GM12873 (cell line): ENCODE measurements at regions not wholly inside any gene's neighbourhood (a gene's known extent, or its start where the extent isn't known, plus 50 kb on each side); places are given as distances from the start of the nearest gene placed in this dataset.

Source experiments
- CTCF ChIP-seq: IDR thresholded peaks from 2 replicates; pipeline ENCODE4 v1.5.1; 2012; ENCODE audit warnings: low read depth, mild to moderate bottlenecking, moderate library complexity, low read length, control low read depth; ENCODE audit not compliant: insufficient read depth; ENCODE audit errors: missing control alignments

- TF ChIP-seq CTCF = no peak
Observed at GRCh38 chr9:109549386-109549785, 51.3 kb upstream of the PTPN3 start.

GRCh38 chr9:109551651-109552050, 53.5 kb upstream of the PTPN3 start:
- no peak for TF ChIP-seq CTCF

GRCh38 chr9:109555215-109555614, 57.1 kb upstream of the PTPN3 start:
- no peak for TF ChIP-seq CTCF

- TF ChIP-seq CTCF = no peak
Observed at GRCh38 chr9:109556061-109556460, 58.0 kb upstream of the PTPN3 start.

- TF ChIP-seq CTCF = no peak
Observed at GRCh38 chr9:109556786-109557185, 58.7 kb upstream of the PTPN3 start.

- TF ChIP-seq CTCF = no peak
Observed at GRCh38 chr9:109557481-109557880, 59.4 kb upstream of the PTPN3 start.

- TF ChIP-seq CTCF = no peak
Observed at GRCh38 chr9:109558718-109559151, 60.6 kb upstream of the PTPN3 start.
